ENCODE measurements at regions not wholly inside any gene's neighbourhood (a gene's known extent, or its start where the extent isn't known, plus 50 kb on each side); places are given as distances from the start of the nearest gene placed in this dataset.

DNA sequence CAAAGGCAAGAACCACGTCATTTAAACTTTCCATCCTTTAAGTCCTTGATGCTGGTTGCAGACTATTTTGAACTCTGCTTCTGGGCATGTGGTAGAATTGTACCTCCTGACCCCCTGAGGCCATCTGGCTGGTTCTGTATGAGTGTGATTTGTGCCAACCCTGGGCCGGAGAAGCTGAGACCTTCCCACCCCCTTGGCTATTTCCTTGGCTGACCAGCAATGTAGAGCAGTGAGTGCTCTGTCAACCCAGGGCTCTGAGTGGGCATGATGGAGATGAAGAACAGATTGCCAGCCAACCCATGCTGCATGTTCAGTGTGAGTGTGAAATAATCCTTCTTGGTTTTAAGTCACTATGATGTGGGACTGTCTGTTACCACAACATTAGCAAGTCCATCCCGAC is 82.1 kb upstream of the RASGRP1 start:
- Histone ChIP-seq H3K4me2 (ENCODE audit: low read length) (no peak overlapping the region), H4K20me1 (ENCODE audit: insufficient read depth, low read length) (no peaks in the 10 kb centered on the region), H3K27me3 (ENCODE audit: insufficient read depth, low read length) (no peaks in the 10 kb centered on the region), H3K9me2 (ENCODE audit: low read depth, low read length) (no peaks in the 10 kb centered on the region), H3K36me3 (ENCODE audit: insufficient read depth, low read length) (no peaks in the 10 kb centered on the region; the same call in 1 of the 2 replicates), H3K27ac (ENCODE audit: low read depth, low read length, poor library complexity, severe bottlenecking) (peak overlapping the region; percentile 34), H3K9ac (ENCODE audit: low read length) (no peak overlapping the region), H3K4me3 (ENCODE audit: low read depth, low read length, poor library complexity, severe bottlenecking) (no peak overlapping the region), H2AFZ (ENCODE audit: low read length) (no peak overlapping the region), H3F3A (ENCODE audit: insufficient read depth, low read length) (no peaks in the 10 kb centered on the region), H3K4me1 (ENCODE audit: insufficient read depth, low read length, severe bottlenecking) (peaks cover 59% of the 10 kb centered on the region), H3K9me3 (ENCODE audit: low read length) (peaks cover 8% of the 10 kb centered on the region; the same call in 1 of the 2 replicates), H3K79me2 (ENCODE audit: insufficient read depth, low read length) (no peaks in the 10 kb centered on the region)
- TF ChIP-seq EZH2 (IDR thresholded peaks at IDR 0.05; ENCODE audit: borderline replicate concordance, low read length) (no peak), CTCF (IDR thresholded peaks at IDR 0.05; ENCODE audit: low read length) (no peak)

- no peak overlapping the region for H3K4me3 ChIP-seq (ENCODE audit: low read depth, low read length, poor library complexity, severe bottlenecking)
- no peaks in the 10 kb centered on the region for H3F3A ChIP-seq (ENCODE audit: insufficient read depth, low read length)
Measured at GRCh38 chr15:38647683-38648082, 83.1 kb upstream of the RASGRP1 start.

GRCh38 chr15:38648121-38648843 is 83.7 kb upstream of the RASGRP1 start:
- no peak overlapping the region for H3K4me2 ChIP-seq (ENCODE audit: low read length)

More at GRCh38 chr15:38647683-38648082, 83.1 kb upstream of the RASGRP1 start:
- Histone ChIP-seq H3K4me2 (ENCODE audit: low read length) (no peak overlapping the region), H3K4me1 (ENCODE audit: insufficient read depth, low read length, severe bottlenecking) (peaks cover 59% of the 10 kb centered on the region), H3K27me3 (ENCODE audit: insufficient read depth, low read length) (no peaks in the 10 kb centered on the region), H3K79me2 (ENCODE audit: insufficient read depth, low read length) (no peaks in the 10 kb centered on the region), H3K9ac (ENCODE audit: low read length) (no peak overlapping the region), H4K20me1 (ENCODE audit: insufficient read depth, low read length) (no peaks in the 10 kb centered on the region), H3K36me3 (ENCODE audit: insufficient read depth, low read length) (no peaks in the 10 kb centered on the region; the same call in 1 of the 2 replicates), H3K9me3 (ENCODE audit: low read length) (peaks cover 8% of the 10 kb centered on the region; the same call in 1 of the 2 replicates), H3K27ac (ENCODE audit: low read depth, low read length, poor library complexity, severe bottlenecking) (peak overlapping the region; percentile 41), H3K9me2 (ENCODE audit: low read depth, low read length) (no peaks in the 10 kb centered on the region), H2AFZ (ENCODE audit: low read length) (no peak overlapping the region)
- TF ChIP-seq CTCF (IDR thresholded peaks at IDR 0.05; ENCODE audit: low read length) (no peak), EZH2 (IDR thresholded peaks at IDR 0.05; ENCODE audit: borderline replicate concordance, low read length) (no peak)

More at GRCh38 chr15:38648121-38648843, 83.7 kb upstream of the RASGRP1 start:
- H3K36me3 ChIP-seq (ENCODE audit: insufficient read depth, low read length) = no peaks in the 10 kb centered on the region; the same call in 1 of the 2 replicates
- H3K4me3 ChIP-seq (ENCODE audit: low read depth, low read length, poor library complexity, severe bottlenecking) = no peak overlapping the region
- no peaks in the 10 kb centered on the region for H3K9me2 ChIP-seq (ENCODE audit: low read depth, low read length)
- H3K79me2 ChIP-seq (ENCODE audit: insufficient read depth, low read length) = no peaks in the 10 kb centered on the region
- no peaks in the 10 kb centered on the region for H3K27me3 ChIP-seq (ENCODE audit: insufficient read depth, low read length)
- H3K9me3 ChIP-seq (ENCODE audit: low read length) = peaks cover 8% of the 10 kb centered on the region; the same call in 1 of the 2 replicates
- peak overlapping the region; percentile 41 for H3K27ac ChIP-seq (ENCODE audit: low read depth, low read length, poor library complexity, severe bottlenecking)
- H3K4me1 ChIP-seq (ENCODE audit: insufficient read depth, low read length, severe bottlenecking) = peaks cover 59% of the 10 kb centered on the region
- H3F3A ChIP-seq (ENCODE audit: insufficient read depth, low read length) = no peaks in the 10 kb centered on the region
- no peak overlapping the region for H3K9ac ChIP-seq (ENCODE audit: low read length)
- no peak overlapping the region for H2AFZ ChIP-seq (ENCODE audit: low read length)
- no peaks in the 10 kb centered on the region for H4K20me1 ChIP-seq (ENCODE audit: insufficient read depth, low read length)
- TF ChIP-seq CTCF (IDR thresholded peaks at IDR 0.05; ENCODE audit: low read length) (no peak), EZH2 (IDR thresholded peaks at IDR 0.05; ENCODE audit: borderline replicate concordance, low read length) (no peak)
